ENCODE measurements at regions not wholly inside any gene's neighbourhood (a gene's known extent, or its start where the extent isn't known, plus 50 kb on each side); places are given as distances from the start of the nearest gene placed in this dataset.

DNA sequence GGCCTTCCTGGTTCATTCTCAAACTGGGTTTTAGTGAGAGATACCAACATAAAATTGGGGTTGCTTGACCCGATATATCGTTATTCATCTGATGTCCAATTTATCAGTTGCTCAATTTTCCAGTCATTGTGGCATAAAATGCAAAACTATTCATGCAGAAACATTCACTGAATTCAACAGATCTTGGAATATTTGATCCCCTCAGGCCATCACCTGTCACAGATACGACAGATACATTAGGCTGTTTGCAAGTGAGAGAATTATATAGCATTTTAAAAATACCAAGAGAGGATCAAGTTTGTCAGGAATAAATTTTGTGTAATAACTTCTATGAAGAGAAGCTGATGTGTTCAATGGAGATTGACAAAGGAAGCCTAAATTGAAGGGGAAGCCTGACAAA, 67.1 kb downstream of the MAP10 start:
- TF ChIP-seq, protein P1, sequence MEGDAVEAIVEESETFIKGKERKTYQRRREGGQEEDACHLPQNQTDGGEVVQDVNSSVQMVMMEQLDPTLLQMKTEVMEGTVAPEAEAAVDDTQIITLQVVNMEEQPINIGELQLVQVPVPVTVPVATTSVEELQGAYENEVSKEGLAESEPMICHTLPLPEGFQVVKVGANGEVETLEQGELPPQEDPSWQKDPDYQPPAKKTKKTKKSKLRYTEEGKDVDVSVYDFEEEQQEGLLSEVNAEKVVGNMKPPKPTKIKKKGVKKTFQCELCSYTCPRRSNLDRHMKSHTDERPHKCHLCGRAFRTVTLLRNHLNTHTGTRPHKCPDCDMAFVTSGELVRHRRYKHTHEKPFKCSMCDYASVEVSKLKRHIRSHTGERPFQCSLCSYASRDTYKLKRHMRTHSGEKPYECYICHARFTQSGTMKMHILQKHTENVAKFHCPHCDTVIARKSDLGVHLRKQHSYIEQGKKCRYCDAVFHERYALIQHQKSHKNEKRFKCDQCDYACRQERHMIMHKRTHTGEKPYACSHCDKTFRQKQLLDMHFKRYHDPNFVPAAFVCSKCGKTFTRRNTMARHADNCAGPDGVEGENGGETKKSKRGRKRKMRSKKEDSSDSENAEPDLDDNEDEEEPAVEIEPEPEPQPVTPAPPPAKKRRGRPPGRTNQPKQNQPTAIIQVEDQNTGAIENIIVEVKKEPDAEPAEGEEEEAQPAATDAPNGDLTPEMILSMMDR (IDR thresholded peaks at IDR 0.05; ENCODE audit: low read depth, low read length), result no peak
- Histone ChIP-seq H3K27me3 (no peaks in the 10 kb centered on the region), H3K9me3 (ENCODE audit: low read depth) (no peaks in the 10 kb centered on the region), H3K4me3 (no peak overlapping the region), H3K36me3 (no peaks in the 10 kb centered on the region), H3K27ac (no peak overlapping the region), H3K4me1 (ENCODE audit: low read depth) (peaks cover 10% of the 10 kb centered on the region)
- no peak for DNase-seq (ENCODE audit: low read depth in 1 of 2, low spot score in 1 of 2)

DNA sequence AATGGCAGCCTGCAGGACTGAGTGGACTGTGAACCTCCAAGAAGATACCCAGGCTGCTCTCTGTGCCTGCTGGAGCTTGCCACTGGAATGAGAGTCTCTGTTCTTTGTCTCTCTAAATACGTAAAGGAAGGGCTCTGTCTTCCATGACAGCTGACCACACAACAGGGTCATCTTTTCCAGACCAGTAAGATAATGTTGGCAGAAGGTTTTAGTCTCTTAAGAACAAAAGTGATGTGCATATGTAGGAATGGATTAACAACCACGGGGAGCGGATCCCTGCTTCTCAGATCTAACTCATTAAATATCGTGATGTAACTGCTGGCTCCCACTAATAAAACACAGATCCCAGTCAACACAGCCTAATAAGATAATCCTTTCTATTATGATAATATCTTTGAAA, 67.5 kb downstream of the MAP10 start:
- DNase-seq (ENCODE audit: low read depth in 1 of 2, low spot score in 1 of 2), result no peak
- H3K36me3 ChIP-seq, result no peaks in the 10 kb centered on the region
- no peaks in the 10 kb centered on the region for H3K27me3 ChIP-seq
- TF ChIP-seq, protein P1 (IDR thresholded peaks at IDR 0.05; ENCODE audit: low read depth, low read length), result no peak
- no peaks in the 10 kb centered on the region for H3K9me3 ChIP-seq (ENCODE audit: low read depth)
- no peak overlapping the region for H3K4me3 ChIP-seq
- no peak overlapping the region for H3K27ac ChIP-seq
- H3K4me1 ChIP-seq (ENCODE audit: low read depth), result peaks cover 10% of the 10 kb centered on the region

DNA sequence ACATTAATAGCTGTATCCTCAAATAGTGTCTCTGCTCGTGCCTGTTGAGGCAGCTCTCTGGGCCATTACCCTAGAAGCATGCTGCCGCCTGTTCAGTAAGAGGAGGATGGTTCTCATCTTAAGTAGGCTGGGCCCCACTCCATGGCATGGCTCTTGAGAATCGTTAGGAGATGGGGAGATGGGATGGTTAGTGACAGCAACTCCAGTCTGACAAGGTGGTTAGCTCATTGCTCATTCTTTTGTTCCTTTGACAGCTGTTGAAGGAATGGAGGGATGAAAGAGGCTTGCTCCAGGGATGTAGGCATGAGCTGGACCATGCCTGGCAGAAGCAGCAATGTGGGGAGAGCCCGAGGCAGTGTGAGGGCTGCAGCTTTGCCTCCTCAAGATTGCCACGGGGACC, 68.2 kb downstream of the MAP10 start:
- no peak for DNase-seq (ENCODE audit: low read depth in 1 of 2, low spot score in 1 of 2)

DNA sequence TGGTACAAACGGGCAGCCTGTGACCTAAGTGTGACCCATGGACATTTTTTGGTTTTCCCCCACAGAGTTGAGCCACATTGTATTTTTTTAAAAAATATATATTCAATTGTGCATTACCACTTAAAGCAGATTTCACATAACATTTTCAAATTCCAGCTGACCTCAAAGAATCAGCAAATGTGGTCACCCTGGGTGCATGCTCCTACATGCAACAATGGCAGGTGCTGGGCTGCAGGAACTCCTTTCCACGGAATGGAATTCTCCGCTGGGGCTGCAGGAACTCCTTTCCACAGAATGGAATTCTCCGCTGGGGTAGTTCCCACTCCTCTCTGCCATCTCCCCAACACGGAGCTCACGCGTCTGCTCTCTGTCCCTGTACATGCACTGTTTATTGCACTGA, 68.7 kb downstream of the MAP10 start:
- H3K36me3 ChIP-seq, result no peaks in the 10 kb centered on the region
- no peak overlapping the region for H3K27ac ChIP-seq
- no peaks in the 10 kb centered on the region for H3K9me3 ChIP-seq (ENCODE audit: low read depth)
- TF ChIP-seq, protein P1 (IDR thresholded peaks at IDR 0.05; ENCODE audit: low read depth, low read length), result no peak
- no peaks in the 10 kb centered on the region for H3K27me3 ChIP-seq
- H3K4me3 ChIP-seq, result no peak overlapping the region
- DNase-seq (ENCODE audit: low read depth in 1 of 2, low spot score in 1 of 2), result no peak
- peaks cover 7% of the 10 kb centered on the region for H3K4me1 ChIP-seq (ENCODE audit: low read depth)

More for the DNA sequence above, 68.2 kb downstream of the MAP10 start:
- Histone ChIP-seq H3K27me3 (no peaks in the 10 kb centered on the region), H3K27ac (no peak overlapping the region), H3K36me3 (no peaks in the 10 kb centered on the region), H3K4me3 (no peak overlapping the region), H3K9me3 (ENCODE audit: low read depth) (no peaks in the 10 kb centered on the region), H3K4me1 (ENCODE audit: low read depth) (peaks cover 10% of the 10 kb centered on the region)
- TF ChIP-seq, protein P1 (IDR thresholded peaks at IDR 0.05; ENCODE audit: low read depth, low read length), result no peak

DNA sequence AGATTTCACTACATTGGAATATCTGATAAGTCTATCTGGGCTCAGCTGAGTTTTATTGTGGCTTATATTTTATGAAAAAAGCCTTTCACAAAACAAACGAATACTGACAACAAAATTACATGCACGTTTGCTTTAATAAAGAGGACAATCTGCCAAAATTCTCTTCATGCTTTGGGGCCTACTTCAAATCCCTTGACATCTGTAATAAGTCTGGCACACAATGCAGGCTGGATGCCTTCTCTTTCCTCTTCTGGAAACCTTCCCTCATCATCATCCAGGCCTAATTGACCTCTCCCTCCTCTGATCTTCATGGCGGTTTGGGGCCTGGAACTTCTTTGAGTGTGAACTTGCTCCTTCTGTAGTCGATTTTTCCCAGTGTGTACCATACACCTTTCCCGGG, 70.3 kb downstream of the MAP10 start:
- Histone ChIP-seq H3K9me3 (ENCODE audit: low read depth) (no peaks in the 10 kb centered on the region), H3K4me3 (no peak overlapping the region), H3K27me3 (no peaks in the 10 kb centered on the region), H3K36me3 (no peaks in the 10 kb centered on the region), H3K27ac (no peak overlapping the region), H3K4me1 (ENCODE audit: low read depth) (peaks cover 7% of the 10 kb centered on the region)
- no peak for DNase-seq (ENCODE audit: low read depth in 1 of 2, low spot score in 1 of 2)
- TF ChIP-seq, protein P1 (IDR thresholded peaks at IDR 0.05; ENCODE audit: low read depth, low read length), result no peak
